GM06990 (cell line): ENCODE measurements at regions not wholly inside any gene's neighbourhood (a gene's known extent, or its start where the extent isn't known, plus 50 kb on each side); places are given as distances from the start of the nearest gene placed in this dataset.

Source experiments
- DNase-seq: peaks from one replicate; pipeline ENCODE4 v3.0.0-alpha.2; 2011; ENCODE audit not compliant: insufficient read length; ENCODE audit errors: extremely low read depth
- H3K27me3 ChIP-seq: replicated peaks from 2 replicates; pipeline ENCODE4 v1.6.0; 2011; ENCODE audit warnings: low read length; ENCODE audit not compliant: control insufficient read depth, insufficient read depth
- H3K36me3 ChIP-seq: 2 replicates; pipeline ENCODE4 v1.5.1; 2011; ENCODE audit warnings: low read length; ENCODE audit not compliant: control insufficient read depth, insufficient read depth
- H3K4me3 ChIP-seq: replicated peaks from 2 replicates; pipeline ENCODE4 v1.5.1; 2011; ENCODE audit warnings: low read depth, mild to moderate bottlenecking, control low read depth, low read length
- CTCF ChIP-seq: IDR thresholded peaks from 2 replicates; pipeline ENCODE4 v1.5.1; 2011; ENCODE audit warnings: low read length, control low read depth, mild to moderate bottlenecking, inconsistent platforms; ENCODE audit not compliant: insufficient read depth, poor library complexity, severe bottlenecking

DNA sequence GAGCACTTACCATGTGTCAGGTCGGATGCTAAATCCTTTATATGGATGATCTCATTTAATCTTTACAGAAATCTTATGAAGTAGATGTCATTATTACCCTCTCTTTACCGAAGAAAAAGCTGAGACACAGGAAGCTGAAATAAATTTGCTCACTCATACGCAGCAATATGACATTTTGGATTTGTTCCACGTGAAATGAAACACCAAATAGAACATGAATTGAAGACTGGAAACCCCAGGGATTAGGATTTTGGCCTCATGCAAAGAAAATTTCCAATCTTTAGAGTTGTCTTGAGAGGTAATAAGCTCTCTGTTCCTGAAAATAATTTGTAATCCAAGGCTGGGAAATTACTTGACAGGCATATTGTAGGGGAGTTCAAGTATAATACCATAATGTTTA lies 354.4 kb upstream of the CLNK start:
- Histone ChIP-seq H3K27me3 (no peaks in the 10 kb centered on the region), H3K36me3 (no peaks in the 10 kb centered on the region), H3K4me3 (no peak overlapping the region)
- no peak for TF ChIP-seq CTCF
- no peak for DNase-seq

DNA sequence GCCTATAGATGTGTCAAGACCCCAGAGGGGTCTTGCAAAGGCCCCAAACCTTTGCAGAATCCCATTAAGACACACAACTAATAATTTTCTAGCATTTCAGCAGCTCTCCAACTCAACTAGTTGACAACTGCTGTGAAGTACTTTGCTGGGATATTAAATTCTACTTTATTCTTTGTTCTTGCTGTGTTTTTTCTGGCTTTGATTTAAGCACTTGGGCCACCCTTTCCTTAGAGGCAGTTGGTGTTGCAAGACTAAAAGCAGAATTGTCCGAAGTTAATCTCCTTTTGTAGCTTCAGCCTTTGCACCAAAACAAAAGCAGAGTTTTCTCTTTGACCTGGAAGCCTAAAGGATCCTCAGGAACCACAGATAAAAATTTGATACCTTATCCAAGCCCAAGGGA lies 353.1 kb upstream of the CLNK start:
- no peak for DNase-seq
- Histone ChIP-seq H3K36me3 (no peaks in the 10 kb centered on the region), H3K4me3 (no peak overlapping the region)

GRCh38 chr4:11028334-11028733 lies 343.8 kb upstream of the CLNK start:
- no peak for TF ChIP-seq CTCF

More for the DNA sequence above, 353.1 kb upstream of the CLNK start:
- no peak for TF ChIP-seq CTCF
- H3K27me3 ChIP-seq, result no peaks in the 10 kb centered on the region

DNA sequence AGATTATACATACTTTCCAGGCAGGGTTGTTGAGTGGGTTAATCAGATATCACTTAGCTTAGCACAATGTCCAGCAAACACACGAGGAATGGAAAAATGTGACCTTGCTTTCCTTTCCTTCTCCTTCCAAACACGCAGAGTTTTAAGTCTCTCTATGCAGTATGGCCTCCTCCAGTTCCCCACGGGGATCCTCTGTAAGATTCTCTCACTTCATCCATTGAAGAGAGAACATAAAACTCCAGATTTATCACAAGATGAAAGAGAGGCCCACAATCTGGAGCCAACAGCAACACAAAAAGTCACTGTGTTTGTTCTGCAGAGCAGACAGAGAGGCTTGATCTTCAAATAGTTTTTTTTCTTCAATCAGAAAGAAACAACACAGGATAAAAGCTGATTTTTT lies 336.8 kb upstream of the CLNK start:
- H3K4me3 ChIP-seq, result no peak overlapping the region
- no peak for DNase-seq
- H3K27me3 ChIP-seq, result no peaks in the 10 kb centered on the region
- no peak for TF ChIP-seq CTCF
- H3K36me3 ChIP-seq, result no peaks in the 10 kb centered on the region

More at GRCh38 chr4:11028334-11028733, 343.8 kb upstream of the CLNK start:
- DNase-seq, result no peak
- Histone ChIP-seq H3K36me3 (no peaks in the 10 kb centered on the region), H3K27me3 (no peaks in the 10 kb centered on the region), H3K4me3 (no peak overlapping the region)

DNA sequence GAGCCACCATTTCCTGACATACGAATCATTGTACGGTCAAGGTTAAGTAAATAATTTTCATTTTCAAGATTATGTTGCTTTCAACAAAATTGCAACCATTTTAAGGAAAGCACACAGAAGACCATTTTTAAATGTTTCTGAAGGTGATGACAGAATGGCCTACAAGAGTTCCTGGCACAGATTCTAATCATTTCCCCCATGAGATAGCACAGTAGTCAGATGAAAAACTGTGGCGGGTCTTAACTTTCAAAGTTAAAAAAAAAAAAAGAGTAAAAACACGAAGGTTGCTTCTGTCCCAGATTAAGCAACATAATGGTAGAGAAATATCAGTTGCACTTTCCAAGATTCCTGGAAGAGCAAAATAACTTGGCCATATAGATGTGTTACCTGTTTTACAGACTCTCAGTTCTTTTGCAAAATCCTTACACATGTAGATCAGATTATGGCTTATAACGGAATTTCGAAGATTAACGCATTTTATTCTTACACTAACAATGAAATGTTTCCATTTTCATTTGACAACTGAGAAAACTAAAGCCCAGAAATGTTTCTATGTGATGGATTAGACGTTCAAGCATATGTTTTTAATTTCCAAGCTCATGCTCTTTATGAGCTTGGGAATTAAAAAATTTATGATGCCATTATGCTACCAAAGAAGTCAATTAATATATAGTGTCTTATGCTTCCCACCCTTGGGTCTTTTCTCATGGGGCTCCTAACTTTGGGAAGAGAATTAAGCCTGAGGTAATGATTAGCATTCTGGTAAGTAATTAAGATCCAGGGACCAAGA lies 335.1 kb upstream of the CLNK start:
- no peak overlapping the region for H3K4me3 ChIP-seq
- TF ChIP-seq CTCF, result no peak
- no peaks in the 10 kb centered on the region for H3K27me3 ChIP-seq
- DNase-seq, result no peak
- no peaks in the 10 kb centered on the region for H3K36me3 ChIP-seq
